GM23248 (cell line): ENCODE measurements at regions not wholly inside any gene's neighbourhood (a gene's known extent, or its start where the extent isn't known, plus 50 kb on each side); places are given as distances from the start of the nearest gene placed in this dataset.

Experiments used
- EZH2 ChIP-seq: fragments of 200-600 bp; sonication (generic); IDR thresholded peaks from 2 replicates; pipeline ENCODE4 v1.6.1; 2018; ENCODE audit warnings: antibody characterized with exemption, mild to moderate bottlenecking; ENCODE audit not compliant: insufficient read depth, poor library complexity, severe bottlenecking
- EZH2phosphoT487 ChIP-seq: fragments of 200-600 bp; sonication (generic); IDR thresholded peaks from 2 replicates; pipeline ENCODE4 v1.6.1; 2018; ENCODE audit warnings: antibody characterized with exemption, moderate library complexity, mild to moderate bottlenecking, low read depth; ENCODE audit not compliant: insufficient read depth

GRCh38 chr4:112075129-112075753 is 70.0 kb upstream of the FAM241A start:
- TF ChIP-seq EZH2 (no peak), EZH2phosphoT487 (no peak)
